Chondrocyte (in vitro differentiated cells): ENCODE measurements at regions not wholly inside any gene's neighbourhood (a gene's known extent, or its start where the extent isn't known, plus 50 kb on each side); places are given as distances from the start of the nearest gene placed in this dataset.

ENCODE experiments used
- DNase-seq: peaks from one replicate; pipeline ENCODE4 v3.0.0; 2021; ENCODE audit warnings: mixed read lengths, low spot score
- H3K27ac Mint-ChIP-seq: one replicate; pipeline ENCODE4 v1.8.0; 2021; ENCODE audit warnings: mild to moderate bottlenecking, moderate library complexity, mixed read lengths; ENCODE audit not compliant: unreplicated experiment
- H3K27me3 Mint-ChIP-seq: 2 replicates; pipeline ENCODE4 v1.8.0; 2021; ENCODE audit warnings: low read depth, mixed read lengths
- H3K36me3 Mint-ChIP-seq: 2 replicates; pipeline ENCODE4 v1.8.0; 2021; ENCODE audit warnings: low read depth, mixed read lengths
- H3K4me1 Mint-ChIP-seq: 2 replicates; pipeline ENCODE4 v1.8.0; 2021; ENCODE audit warnings: low read depth, mild to moderate bottlenecking, mixed read lengths
- H3K4me3 Mint-ChIP-seq: one replicate; pipeline ENCODE4 v1.8.0; 2021; ENCODE audit warnings: mild to moderate bottlenecking, moderate library complexity, mixed read lengths; ENCODE audit not compliant: unreplicated experiment
- H3K9me3 Mint-ChIP-seq: 2 replicates; pipeline ENCODE4 v1.8.0; 2021; ENCODE audit warnings: low read depth, mixed read lengths
- CTCF ChIP-seq: fragments of 200-600 bp; sonication (generic); IDR thresholded peaks from 2 replicates; pipeline ENCODE4 v1.5.0; 2021; ENCODE audit warnings: antibody characterized with exemption, mild to moderate bottlenecking, moderate library complexity

GRCh38 chr3:80079886-80080285 is 312.1 kb upstream of the ROBO1 start:
- no peak for TF ChIP-seq CTCF
- H3K4me1 Mint-ChIP-seq, result no peaks in the 10 kb centered on the region
- no peaks in the 10 kb centered on the region for H3K9me3 Mint-ChIP-seq
- H3K27ac Mint-ChIP-seq, result no peak overlapping the region
- H3K36me3 Mint-ChIP-seq, result no peaks in the 10 kb centered on the region
- no peak overlapping the region for H3K4me3 Mint-ChIP-seq
- DNase-seq, result no peak
- H3K27me3 Mint-ChIP-seq, result no peaks in the 10 kb centered on the region

- H3K36me3 Mint-ChIP-seq, result no peaks in the 10 kb centered on the region
- no peak overlapping the region for H3K27ac Mint-ChIP-seq
- H3K4me1 Mint-ChIP-seq, result no peaks in the 10 kb centered on the region
- no peak for DNase-seq
- H3K9me3 Mint-ChIP-seq, result peaks cover 2% of the 10 kb centered on the region
- H3K4me3 Mint-ChIP-seq, result no peak overlapping the region
- no peaks in the 10 kb centered on the region for H3K27me3 Mint-ChIP-seq
- TF ChIP-seq CTCF, result no peak
Measured at GRCh38 chr3:80068459-80068858, 300.7 kb upstream of the ROBO1 start.

- H3K9me3 Mint-ChIP-seq, result peaks cover 2% of the 10 kb centered on the region
- no peaks in the 10 kb centered on the region for H3K4me1 Mint-ChIP-seq
- no peaks in the 10 kb centered on the region for H3K36me3 Mint-ChIP-seq
- peak; percentile 52 for DNase-seq
- no peaks in the 10 kb centered on the region for H3K27me3 Mint-ChIP-seq
- H3K4me3 Mint-ChIP-seq, result no peak overlapping the region
- H3K27ac Mint-ChIP-seq, result no peak overlapping the region
- TF ChIP-seq CTCF, result no peak
Measured at GRCh38 chr3:80063535-80063934, 295.7 kb upstream of the ROBO1 start.

GRCh38 chr3:80060664-80061063 is 292.9 kb upstream of the ROBO1 start:
- peak; percentile 62 for TF ChIP-seq CTCF
- Mint-ChIP-seq H3K4me3 (no peak overlapping the region), H3K27me3 (no peaks in the 10 kb centered on the region), H3K4me1 (no peaks in the 10 kb centered on the region), H3K27ac (no peak overlapping the region), H3K9me3 (no peaks in the 10 kb centered on the region), H3K36me3 (no peaks in the 10 kb centered on the region)
- DNase-seq, result no peak

GRCh38 chr3:80055306-80055705 is 287.5 kb upstream of the ROBO1 start:
- TF ChIP-seq CTCF, result no peak
- H3K27ac Mint-ChIP-seq, result no peak overlapping the region

More at GRCh38 chr3:80055306-80055705, 287.5 kb upstream of the ROBO1 start:
- H3K9me3 Mint-ChIP-seq, result no peaks in the 10 kb centered on the region
- H3K27me3 Mint-ChIP-seq, result no peaks in the 10 kb centered on the region
- no peak overlapping the region for H3K4me3 Mint-ChIP-seq
- no peaks in the 10 kb centered on the region for H3K4me1 Mint-ChIP-seq
- no peak for DNase-seq
- no peaks in the 10 kb centered on the region for H3K36me3 Mint-ChIP-seq
